ENCODE measurements at regions not wholly inside any gene's neighbourhood (a gene's known extent, or its start where the extent isn't known, plus 50 kb on each side); places are given as distances from the start of the nearest gene placed in this dataset.

- CTCF ChIA-PET (ENCODE audit: low intra/inter-chr PET ratio, low total read pairs) = no interaction called here
- Histone ChIP-seq H3K36me3 (replicated peaks in 1 of 2; ENCODE audit: control insufficient read depth in 1 of 2, insufficient read depth in 2 of 2, low read length in 2 of 2) (no peaks in the 10 kb centered on the region), H3K27me3 (ENCODE audit: control insufficient read depth in 1 of 2, insufficient read depth in 2 of 2, low read length in 2 of 2) (no peaks in the 10 kb centered on the region), H3K4me3 (replicated peaks in 1 of 3; ENCODE audit: insufficient read depth in 1 of 3, low read depth in 2 of 3, low read length in 3 of 3) (no peak overlapping the region), H2AFZ (ENCODE audit: low read length) (no peak overlapping the region), H3K27ac (ENCODE audit: extremely low read length, insufficient read depth, low read length) (no peak overlapping the region), H3K9me3 (ENCODE audit: low read length) (peaks cover 34% of the 10 kb centered on the region; the same call in 1 of the 2 replicates), H3K9ac (ENCODE audit: insufficient read depth, low read depth, low read length) (no peak overlapping the region), H4K20me1 (ENCODE audit: insufficient read depth, low read length) (no peaks in the 10 kb centered on the region), H3K79me2 (ENCODE audit: insufficient read depth, low read length) (no peaks in the 10 kb centered on the region), H3K4me1 (ENCODE audit: insufficient read depth, low read length) (no peaks in the 10 kb centered on the region), H3K4me2 (ENCODE audit: low read depth, low read length) (no peak overlapping the region)
- ATAC-seq (no peak), FAIRE-seq (no peak), DNase-seq (ENCODE audit: low spot score) (no peak)
- BruUV-seq (replicated peaks) = no TSS peak
- TF ChIP-seq ZNF207 (IDR thresholded peaks at IDR 0.05; ENCODE audit: borderline replicate concordance) = no peak
- no peak for TF ChIP-seq ZBTB40 (IDR thresholded peaks at IDR 0.05)
- TF ChIP-seq ZBTB40 (CRISPR knock-in tag; IDR thresholded peaks at IDR 0.05) = no peak
- TF ChIP-seq ZNF572 (CRISPR knock-in tag; IDR thresholded peaks at IDR 0.05) = no peak
- no peak for TF ChIP-seq ZNF777 (CRISPR knock-in tag; IDR thresholded peaks at IDR 0.05)
- no peak for TF ChIP-seq THRA (CRISPR knock-in tag; IDR thresholded peaks at IDR 0.05; ENCODE audit: borderline replicate concordance)
- no peak for TF ChIP-seq GABPB1 (CRISPR knock-in tag; IDR thresholded peaks at IDR 0.05)
- no peak for TF ChIP-seq KLF12 (CRISPR knock-in tag; IDR thresholded peaks at IDR 0.05; ENCODE audit: borderline replicate concordance)
- TF ChIP-seq ZEB1 (IDR thresholded peaks at IDR 0.05; ENCODE audit: insufficient replicate concordance, low read depth) = no peak
- TF ChIP-seq HDAC2 (CRISPR knock-in tag; IDR thresholded peaks at IDR 0.05) = no peak
- no peak for TF ChIP-seq CCAR2 (optimal IDR thresholded peaks at IDR 0.05; ENCODE audit: low read depth, low read length)
- no peak for TF ChIP-seq ZNF224 (CRISPR knock-in tag; IDR thresholded peaks at IDR 0.05)
- no peak for TF ChIP-seq SPEN (CRISPR knock-in tag; IDR thresholded peaks at IDR 0.05; ENCODE audit: low read depth)
- TF ChIP-seq ARNT (IDR thresholded peaks at IDR 0.05) = no peak
- no peak for TF ChIP-seq SNAI1 (CRISPR knock-in tag; IDR thresholded peaks at IDR 0.05; ENCODE audit: borderline replicate concordance)
- in situ Hi-C loops (cut with HindIII; ENCODE audit: extremely low pct_ligation_motif_present, low pct_unique_long_range_greater_than_20kb) = no loop called here
- WGBS (ENCODE audit: low lambda C conversion rate) = 0% methylated on average over 1 of the region's 1 CpG
- POLR2A ChIA-PET = no interaction called here
- intact Hi-C loops (cut with micrococcal nuclease; ENCODE audit: unreplicated experiment) = no loop called here
Measured at GRCh38 chr2:56460508-56460907, 276.7 kb downstream of the CCDC85A start.
